ENCODE measurements at regions not wholly inside any gene's neighbourhood (a gene's known extent, or its start where the extent isn't known, plus 50 kb on each side); places are given as distances from the start of the nearest gene placed in this dataset.
"Not testable (repeated sequence)": the region's sequence is repeated elsewhere in the genome, so short reads cannot be mapped to it uniquely, and the experiment has no call there.

- no peak overlapping the region for H3K4me3 ChIP-seq
- H3K27ac ChIP-seq = no peak overlapping the region
- in situ Hi-C loops (cut with MboI; ENCODE audit: low pct_unique_long_range_greater_than_20kb in 2 of 9, low sequenced_read_pairs in 9 of 9, unreplicated experiment in 9 of 9) = no loop called here
- no peaks in the 10 kb centered on the region for H3K4me1 ChIP-seq (replicated peaks in 1 of 2)
- 0 to 86% (median 54%) methylated on average over 1 to 3 of the region's 3 CpGs; no CpG with 5 or more reads in 4 of the 10 experiments for WGBS, 10 experiments
- ATAC-seq (replicated peaks in 6 of 8) = peak; percentile 52 to 98 (median 82)
These were observed 305.9 kb upstream of the TMEFF2 start for GRCh38 chr2:192500550-192501200.

GRCh38 chr2:192499476-192499875, 304.7 kb upstream of the TMEFF2 start:
- in situ Hi-C loops (cut with MboI; ENCODE audit: low pct_unique_long_range_greater_than_20kb in 2 of 9, low sequenced_read_pairs in 9 of 9, unreplicated experiment in 9 of 9) = no loop called here
- no peak overlapping the region for H3K27ac ChIP-seq
- peak in 3 of 8 experiments; percentile 27 to 40 (median 39) for ATAC-seq (replicated peaks in 6 of 8)
- H3K4me1 ChIP-seq (replicated peaks in 1 of 2) = no peaks in the 10 kb centered on the region
- no peak overlapping the region for H3K4me3 ChIP-seq

GRCh38 chr2:192498747-192499146, 304.0 kb upstream of the TMEFF2 start:
- Histone ChIP-seq H3K4me1 (replicated peaks in 1 of 2) (no peaks in the 10 kb centered on the region), H3K4me3 (no peak overlapping the region), H3K27ac (no peak overlapping the region)
- in situ Hi-C loops (cut with MboI; ENCODE audit: low pct_unique_long_range_greater_than_20kb in 2 of 9, low sequenced_read_pairs in 9 of 9, unreplicated experiment in 9 of 9) = no loop called here
- 48 to 77% (median 72%) methylated on average over 1 to 9 of the region's 11 CpGs; no CpG with 5 or more reads in 3 of the 10 experiments for WGBS, 10 experiments
- no peak for ATAC-seq (replicated peaks in 6 of 8)

- WGBS, 10 experiments = 0 to 100% (median 38%) methylated on average over 1 of the region's 1 CpG; no CpG with 5 or more reads in 1 of the 10 experiments
- H3K27ac ChIP-seq; in situ Hi-C loops (cut with MboI; ENCODE audit: low pct_unique_long_range_greater_than_20kb in 2 of 9, low sequenced_read_pairs in 9 of 9, unreplicated experiment in 9 of 9); H3K4me3 ChIP-seq; H3K4me1 ChIP-seq (replicated peaks in 1 of 2); ATAC-seq (replicated peaks in 6 of 8): not testable (repeated sequence)
These were observed 293.4 kb upstream of the TMEFF2 start for GRCh38 chr2:192488158-192488557.

GRCh38 chr2:192487636-192488035, 292.9 kb upstream of the TMEFF2 start:
- Histone ChIP-seq H3K4me3 (no peak overlapping the region), H3K4me1 (replicated peaks in 1 of 2) (no peaks in the 10 kb centered on the region), H3K27ac (no peak overlapping the region)
- in situ Hi-C loops (cut with MboI; ENCODE audit: low pct_unique_long_range_greater_than_20kb in 2 of 9, low sequenced_read_pairs in 9 of 9, unreplicated experiment in 9 of 9) = no loop called here
- WGBS, 10 experiments = 10 to 90% (median 53%) methylated on average over 2 to 9 of the region's 11 CpGs; no CpG with 5 or more reads in 4 of the 10 experiments
- no peak for ATAC-seq (replicated peaks in 6 of 8)

GRCh38 chr2:192484903-192485302, 290.2 kb upstream of the TMEFF2 start:
- ATAC-seq (replicated peaks in 6 of 8) = peak in 2 of 8 experiments; percentile 43 to 81
- 20 to 67% methylated on average over 1 of the region's 1 CpG; no CpG with 5 or more reads in 8 of the 10 experiments for WGBS, 10 experiments
- H3K4me1 ChIP-seq (replicated peaks in 1 of 2) = no peaks in the 10 kb centered on the region
- H3K4me3 ChIP-seq = no peak overlapping the region
- no peak overlapping the region for H3K27ac ChIP-seq
- in situ Hi-C loops (cut with MboI; ENCODE audit: low pct_unique_long_range_greater_than_20kb in 2 of 9, low sequenced_read_pairs in 9 of 9, unreplicated experiment in 9 of 9) = no loop called here

- Histone ChIP-seq H3K4me1 (replicated peaks in 1 of 2) (no peaks in the 10 kb centered on the region), H3K4me3 (no peak overlapping the region), H3K27ac (no peak overlapping the region)
- in situ Hi-C loops (cut with MboI; ENCODE audit: low pct_unique_long_range_greater_than_20kb in 2 of 9, low sequenced_read_pairs in 9 of 9, unreplicated experiment in 9 of 9) = no loop called here
- WGBS, 10 experiments = 40 to 95% (median 71%) methylated on average over 1 to 3 of the region's 3 CpGs
- no peak for ATAC-seq (replicated peaks in 6 of 8)
These were observed 286.3 kb upstream of the TMEFF2 start for GRCh38 chr2:192480984-192481383.

GRCh38 chr2:192473331-192473730, 278.6 kb upstream of the TMEFF2 start:
- no peak for ATAC-seq (replicated peaks in 6 of 8)
- H3K4me3 ChIP-seq = no peak overlapping the region
- in situ Hi-C loops (cut with MboI; ENCODE audit: low pct_unique_long_range_greater_than_20kb in 2 of 9, low sequenced_read_pairs in 9 of 9, unreplicated experiment in 9 of 9) = no loop called here
- WGBS, 10 experiments = 0 to 20% (median 0%) methylated on average over 1 of the region's 1 CpG; no CpG with 5 or more reads in 6 of the 10 experiments
- H3K27ac ChIP-seq = no peak overlapping the region
- no peaks in the 10 kb centered on the region for H3K4me1 ChIP-seq (replicated peaks in 1 of 2)

GRCh38 chr2:192471982-192472381, 277.2 kb upstream of the TMEFF2 start:
- peak in 2 of 8 experiments; percentile 67 to 68 for ATAC-seq (replicated peaks in 6 of 8)
- Histone ChIP-seq H3K27ac (no peak overlapping the region), H3K4me3 (no peak overlapping the region), H3K4me1 (replicated peaks in 1 of 2) (no peaks in the 10 kb centered on the region)
- in situ Hi-C loops (cut with MboI; ENCODE audit: low pct_unique_long_range_greater_than_20kb in 2 of 9, low sequenced_read_pairs in 9 of 9, unreplicated experiment in 9 of 9) = no loop called here

- no peak overlapping the region for H3K4me3 ChIP-seq
- H3K27ac ChIP-seq = no peak overlapping the region
- H3K4me1 ChIP-seq (replicated peaks in 1 of 2) = no peaks in the 10 kb centered on the region
- WGBS, 10 experiments = 13 to 100% (median 71%) methylated on average over 1 of the region's 1 CpG; no CpG with 5 or more reads in 1 of the 10 experiments
- no peak for ATAC-seq (replicated peaks in 6 of 8)
- in situ Hi-C loops (cut with MboI; ENCODE audit: low pct_unique_long_range_greater_than_20kb in 2 of 9, low sequenced_read_pairs in 9 of 9, unreplicated experiment in 9 of 9) = no loop called here
These were observed 274.9 kb upstream of the TMEFF2 start for GRCh38 chr2:192469612-192470011.

- WGBS, 10 experiments = 10 to 100% (median 74%) methylated on average over 1 to 4 of the region's 4 CpGs
- H3K27ac ChIP-seq = no peak overlapping the region
- no peak overlapping the region for H3K4me3 ChIP-seq
- no peaks in the 10 kb centered on the region for H3K4me1 ChIP-seq (replicated peaks in 1 of 2)
- ATAC-seq (replicated peaks in 6 of 8) = no peak
- in situ Hi-C loops (cut with MboI; ENCODE audit: low pct_unique_long_range_greater_than_20kb in 2 of 9, low sequenced_read_pairs in 9 of 9, unreplicated experiment in 9 of 9) = no loop called here
These were observed 273.4 kb upstream of the TMEFF2 start for GRCh38 chr2:192467953-192468660.

GRCh38 chr2:192465141-192465540, 270.4 kb upstream of the TMEFF2 start:
- no peak overlapping the region for H3K4me3 ChIP-seq
- in situ Hi-C loops (cut with MboI; ENCODE audit: low pct_unique_long_range_greater_than_20kb in 2 of 9, low sequenced_read_pairs in 9 of 9, unreplicated experiment in 9 of 9) = no loop called here
- ATAC-seq (replicated peaks in 6 of 8) = peak in 1 of 8 experiments; percentile 60
- H3K4me1 ChIP-seq (replicated peaks in 1 of 2) = no peaks in the 10 kb centered on the region
- WGBS, 10 experiments = 0 to 100% (median 53%) methylated on average over 1 of the region's 1 CpG; no CpG with 5 or more reads in 4 of the 10 experiments
- no peak overlapping the region for H3K27ac ChIP-seq

- H3K4me3 ChIP-seq = no peak overlapping the region
- no peak overlapping the region for H3K27ac ChIP-seq
- 0 to 100% (median 90%) methylated on average over 1 of the region's 1 CpG; no CpG with 5 or more reads in 7 of the 10 experiments for WGBS, 10 experiments
- in situ Hi-C loops (cut with MboI; ENCODE audit: low pct_unique_long_range_greater_than_20kb in 2 of 9, low sequenced_read_pairs in 9 of 9, unreplicated experiment in 9 of 9) = no loop called here
- ATAC-seq (replicated peaks in 6 of 8) = no peak
- H3K4me1 ChIP-seq (replicated peaks in 1 of 2) = no peaks in the 10 kb centered on the region
These were observed 264.7 kb upstream of the TMEFF2 start for GRCh38 chr2:192459422-192459821.

GRCh38 chr2:192448881-192449280, 254.1 kb upstream of the TMEFF2 start:
- H3K4me1 ChIP-seq (replicated peaks in 1 of 2) = peaks cover 2 to 12% of the 10 kb centered on the region in 2 donors
- in situ Hi-C loops (cut with MboI; ENCODE audit: low pct_unique_long_range_greater_than_20kb in 2 of 9, low sequenced_read_pairs in 9 of 9, unreplicated experiment in 9 of 9) = no loop called here
- H3K4me3 ChIP-seq = no peak overlapping the region
- 36 to 100% (median 85%) methylated on average over 1 of the region's 1 CpG; no CpG with 5 or more reads in 1 of the 10 experiments for WGBS, 10 experiments
- no peak overlapping the region for H3K27ac ChIP-seq
- ATAC-seq (replicated peaks in 6 of 8) = no peak

All from motor neuron (in vitro differentiated cells).